ENCODE measurements at regions not wholly inside any gene's neighbourhood (a gene's known extent, or its start where the extent isn't known, plus 50 kb on each side); places are given as distances from the start of the nearest gene placed in this dataset.
A peak's percentile ranks its signal among the peaks of the same experiment; 100 is the strongest.

GRCh38 chr16:49921106-49921505, 65.2 kb upstream of the ZNF423 start:
- H3K36me3 ChIP-seq, result no peaks in the 10 kb centered on the region
- no peak overlapping the region for H3K27ac ChIP-seq
- no peaks in the 10 kb centered on the region for H3K9me3 ChIP-seq
- intact Hi-C loops (cut with DNase I; ENCODE audit: low total_unique reads), result no loop called here
- no peak overlapping the region for H3K4me3 ChIP-seq
- H3K4me1 ChIP-seq, result no peaks in the 10 kb centered on the region
- DNase-seq, result no peak
- TF ChIP-seq EP300 (IDR thresholded peaks at IDR 0.05; ENCODE audit: low read depth) (no peak), POLR2AphosphoS5 (IDR thresholded peaks at IDR 0.05) (no peak), POLR2A (IDR thresholded peaks at IDR 0.05) (no peak), CTCF (IDR thresholded peaks at IDR 0.05) (no peak)
- in situ Hi-C loops (cut with MboI; ENCODE audit: low pct_ligation_motif_present in 1 of 4, low pct_unique_long_range_greater_than_20kb in 1 of 4, low sequenced_read_pairs in 3 of 4), result loop anchor here (10.0 to 25.0 kb wide), 2 partner anchors 506 to 509 kb away; no protein-coding TSS in a partner anchor
- H3K27me3 ChIP-seq, result no peaks in the 10 kb centered on the region
- WGBS, 2 donors (ENCODE audit: low coverage in 1 of 2), result 90% methylated on average over 8 of the region's 8 CpGs; no CpG with 5 or more reads in 1 of the 2 donors

- H3K4me1 ChIP-seq, result no peaks in the 10 kb centered on the region
- TF ChIP-seq CTCF (IDR thresholded peaks at IDR 0.05) (peak; percentile 51 to 81 (median 62)), POLR2AphosphoS5 (IDR thresholded peaks at IDR 0.05) (no peak)
- H3K27me3 ChIP-seq, result no peaks in the 10 kb centered on the region
- peak; percentile 80 for DNase-seq
- H3K27ac ChIP-seq, result no peak overlapping the region
- 32 to 90% methylated on average over 2 to 6 of the region's 6 CpGs for WGBS, 2 donors (ENCODE audit: low coverage in 1 of 2)
- no peaks in the 10 kb centered on the region for H3K36me3 ChIP-seq
- intact Hi-C loops (cut with DNase I; ENCODE audit: low total_unique reads) (no loop called here), in situ Hi-C loops (cut with MboI; ENCODE audit: low pct_ligation_motif_present in 1 of 4, low pct_unique_long_range_greater_than_20kb in 1 of 4, low sequenced_read_pairs in 3 of 4) (loop anchor here (10.0 to 25.0 kb wide), 2 partner anchors 507 to 510 kb away; no protein-coding TSS in a partner anchor)
- no peak overlapping the region for H3K4me3 ChIP-seq
- no peaks in the 10 kb centered on the region for H3K9me3 ChIP-seq
Measured at GRCh38 chr16:49921791-49922456, 66.0 kb upstream of the ZNF423 start.

- no peaks in the 10 kb centered on the region for H3K27me3 ChIP-seq
- 91% methylated on average over 12 of the region's 12 CpGs; no CpG with 5 or more reads in 1 of the 2 donors for WGBS, 2 donors (ENCODE audit: low coverage in 1 of 2)
- in situ Hi-C loops (cut with MboI; ENCODE audit: low pct_ligation_motif_present in 1 of 4, low pct_unique_long_range_greater_than_20kb in 1 of 4, low sequenced_read_pairs in 3 of 4) (loop anchor here (10.0 to 25.0 kb wide), 2 partner anchors 509 to 511 kb away; no protein-coding TSS in a partner anchor), intact Hi-C loops (cut with DNase I; ENCODE audit: low total_unique reads) (no loop called here)
- H3K9me3 ChIP-seq, result no peaks in the 10 kb centered on the region
- no peak for DNase-seq
- no peak for TF ChIP-seq CTCF (IDR thresholded peaks at IDR 0.05)
- no peak for TF ChIP-seq POLR2AphosphoS5 (IDR thresholded peaks at IDR 0.05)
- no peak for TF ChIP-seq EP300 (IDR thresholded peaks at IDR 0.05; ENCODE audit: low read depth)
- no peak for TF ChIP-seq POLR2A (IDR thresholded peaks at IDR 0.05)
- H3K27ac ChIP-seq, result no peak overlapping the region
- H3K4me1 ChIP-seq, result no peaks in the 10 kb centered on the region
- no peak overlapping the region for H3K4me3 ChIP-seq
- no peaks in the 10 kb centered on the region for H3K36me3 ChIP-seq
Measured at GRCh38 chr16:49923411-49923810, 67.5 kb upstream of the ZNF423 start.

DNA sequence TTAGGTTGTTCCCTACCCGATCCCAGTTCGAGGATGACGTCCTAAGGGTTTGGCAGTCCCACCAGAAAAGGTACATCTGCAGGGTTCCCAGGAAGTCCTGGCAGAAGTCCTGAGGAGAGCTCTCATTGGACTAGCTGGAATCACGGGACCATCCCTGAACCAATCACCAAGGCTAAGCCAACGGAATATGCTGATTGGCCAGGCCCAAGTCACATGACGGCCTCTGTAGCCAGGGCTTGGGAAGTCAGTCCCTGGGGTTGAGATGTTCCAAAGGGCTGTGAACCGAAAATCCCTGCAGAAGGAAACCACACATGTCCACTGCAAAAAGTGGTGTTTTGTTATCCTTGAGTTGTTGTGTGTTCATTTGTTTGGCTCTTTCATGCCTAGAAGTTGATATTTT, 68.2 kb upstream of the ZNF423 start:
- in situ Hi-C loops (cut with MboI; ENCODE audit: low pct_ligation_motif_present in 1 of 4, low pct_unique_long_range_greater_than_20kb in 1 of 4, low sequenced_read_pairs in 3 of 4) (loop anchor here (10.0 to 25.0 kb wide), 2 partner anchors 509 to 512 kb away; no protein-coding TSS in a partner anchor), intact Hi-C loops (cut with DNase I; ENCODE audit: low total_unique reads) (no loop called here)
- TF ChIP-seq CTCF (IDR thresholded peaks at IDR 0.05), result no peak
- no peak for TF ChIP-seq POLR2A (IDR thresholded peaks at IDR 0.05)
- TF ChIP-seq POLR2AphosphoS5 (IDR thresholded peaks at IDR 0.05), result no peak
- TF ChIP-seq EP300 (IDR thresholded peaks at IDR 0.05; ENCODE audit: low read depth), result no peak
- no peaks in the 10 kb centered on the region for H3K9me3 ChIP-seq
- no peaks in the 10 kb centered on the region for H3K4me1 ChIP-seq
- H3K27ac ChIP-seq, result no peak overlapping the region
- no peaks in the 10 kb centered on the region for H3K36me3 ChIP-seq
- H3K27me3 ChIP-seq, result no peaks in the 10 kb centered on the region
- no peak for DNase-seq
- no peak overlapping the region for H3K4me3 ChIP-seq
- 87 to 89% methylated on average over 3 to 7 of the region's 7 CpGs for WGBS, 2 donors (ENCODE audit: low coverage in 1 of 2)

Measured in transverse colon (tissue), 4 donors.